LNCAP (cell line): ENCODE measurements at regions not wholly inside any gene's neighbourhood (a gene's known extent, or its start where the extent isn't known, plus 50 kb on each side); places are given as distances from the start of the nearest gene placed in this dataset.

ENCODE experiments used
- CTCF ChIP-seq: fragments of 450-650 bp; IDR thresholded peaks from 2 replicates; pipeline ENCODE4 v1.5.1; 2017; ENCODE audit warnings: mild to moderate bottlenecking

GRCh38 chr3:137294139-137294538 is 336.4 kb downstream of the IL20RB start:
- TF ChIP-seq CTCF: no peak

GRCh38 chr3:137294839-137295238 is 337.1 kb downstream of the IL20RB start:
- no peak for TF ChIP-seq CTCF

GRCh38 chr3:137295336-137295735 is 337.6 kb downstream of the IL20RB start:
- no peak for TF ChIP-seq CTCF

DNA sequence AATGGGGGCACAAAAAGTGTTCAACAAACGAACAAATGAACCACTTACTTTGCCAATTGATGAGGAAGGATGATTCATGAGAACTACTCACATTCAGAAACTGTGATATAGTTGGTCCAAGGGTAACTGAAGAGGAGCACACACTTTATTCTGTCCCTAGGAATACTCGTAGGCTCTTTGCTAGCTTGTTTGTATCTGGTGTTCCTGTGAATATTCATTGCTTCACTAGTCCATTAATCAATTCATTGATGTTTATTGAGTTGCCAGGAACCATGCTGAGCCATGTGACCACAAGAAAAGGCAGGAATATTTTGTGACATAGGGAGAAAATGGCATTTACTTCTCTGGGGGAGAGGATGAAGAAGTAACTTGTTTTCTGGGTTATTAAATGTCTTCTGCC is 338.3 kb downstream of the IL20RB start:
- no peak for TF ChIP-seq CTCF

DNA sequence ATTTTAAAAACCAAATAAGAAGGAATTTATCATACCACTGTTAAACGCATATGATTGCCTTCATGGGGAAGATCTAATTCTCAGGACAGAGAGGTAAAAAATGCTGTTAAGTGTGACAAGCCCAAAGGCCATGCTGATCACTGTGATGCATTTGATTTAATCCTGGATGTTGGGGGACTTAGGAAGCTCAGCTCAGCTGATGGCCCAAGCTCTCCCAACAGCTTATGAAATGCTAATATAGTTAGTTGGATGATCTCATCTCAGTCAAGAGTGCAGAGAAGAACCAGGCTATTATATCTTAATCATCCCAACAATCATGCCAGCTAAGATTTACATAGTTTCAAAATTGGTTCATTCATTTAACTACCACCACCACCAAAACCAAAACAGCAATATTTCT is 340.0 kb downstream of the IL20RB start:
- no peak for TF ChIP-seq CTCF

GRCh38 chr3:137300703-137301102 is 342.9 kb downstream of the IL20RB start:
- TF ChIP-seq CTCF: no peak

DNA sequence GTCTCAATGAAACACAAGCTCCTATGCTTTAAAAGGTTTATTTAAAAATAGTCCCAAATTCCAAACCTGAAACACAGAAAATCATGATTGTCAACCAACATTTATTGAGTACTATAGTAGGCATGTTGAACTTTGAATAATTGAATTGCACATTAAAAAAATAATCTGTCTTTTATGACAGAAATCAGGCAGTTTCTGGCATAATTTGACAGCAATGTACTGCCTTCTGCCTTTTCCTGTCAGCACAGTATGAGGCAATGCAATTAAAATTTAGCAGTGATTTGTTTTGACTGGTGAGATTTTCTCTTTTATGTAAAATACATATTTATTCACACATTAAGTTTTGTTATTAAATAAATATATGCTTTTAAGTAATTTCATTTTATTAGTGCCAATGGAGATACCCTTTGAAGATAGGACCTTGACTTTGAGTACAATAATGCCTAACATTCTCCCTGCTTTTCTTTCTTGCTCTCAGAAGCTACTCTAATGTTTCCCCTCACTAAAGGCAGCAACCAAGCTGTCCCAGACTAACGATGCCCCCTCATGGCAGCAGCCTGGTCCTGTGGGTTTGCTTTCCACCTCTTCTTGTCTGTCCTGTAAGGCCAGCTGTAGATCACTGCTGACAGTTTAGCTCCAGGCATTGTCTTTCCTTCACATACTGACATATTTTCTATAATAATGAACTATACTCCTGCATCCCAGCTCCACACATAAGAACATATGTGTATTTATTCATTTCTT is 346.7 kb downstream of the IL20RB start:
- no peak for TF ChIP-seq CTCF

- no peak for TF ChIP-seq CTCF
Measured at GRCh38 chr3:137324114-137324513, 366.3 kb downstream of the IL20RB start.
